Testis (tissue), 2 donors: ENCODE measurements at regions not wholly inside any gene's neighbourhood (a gene's known extent, or its start where the extent isn't known, plus 50 kb on each side); places are given as distances from the start of the nearest gene placed in this dataset.
A peak's percentile ranks its signal among the peaks of the same experiment; 100 is the strongest.

Experiments used
- DNase-seq: peaks from one replicate; pipeline ENCODE4 v3.0.0-alpha.2; 2019
- H3K27ac ChIP-seq, 2 donors: fragments of 200-600 bp; sonication (generic); one replicate each; pipeline ENCODE4 v1.5.1; 2019
- H3K27me3 ChIP-seq: fragments of 200-600 bp; sonication (generic); one replicate; pipeline ENCODE4 v1.5.1; 2019
- H3K36me3 ChIP-seq: fragments of 200-600 bp; sonication (generic); one replicate; pipeline ENCODE4 v1.5.1; 2017; ENCODE audit warnings: low read depth; ENCODE audit errors: missing control alignments
- H3K4me1 ChIP-seq: fragments of 200-600 bp; sonication (generic); one replicate; pipeline ENCODE4 v1.5.1; 2019
- H3K4me3 ChIP-seq, 2 donors: fragments of 200-600 bp; sonication (generic); one replicate each; pipeline ENCODE4 v1.5.1; 2017 to 2019
- H3K9me3 ChIP-seq: fragments of 200-600 bp; sonication (generic); one replicate; pipeline ENCODE4 v1.5.1; 2017
- CTCF ChIP-seq, 3 experiments: fragments of 450-650 bp in 2 of 3; fragments of 200-600 bp in 1 of 3; sonication (generic) in 1 of 3; IDR thresholded peaks; one replicate each; pipeline ENCODE4 v1.5.1; 2016 to 2019; ENCODE audit warnings: antibody characterized with exemption in 3 of 3, mild to moderate bottlenecking in 2 of 3, moderate library complexity in 1 of 3
- POLR2A ChIP-seq: fragments of 450-650 bp; IDR thresholded peaks from one replicate; pipeline ENCODE4 v1.6.1; 2017; ENCODE audit warnings: antibody characterized with exemption, mild to moderate bottlenecking, moderate library complexity
- WGBS, 2 donors: methylation state at CpG; one replicate each; pipeline ENCODE4 v1.1.5; 2018; 5-methylcytosine and 5-hydroxymethylcytosine counted together
- intact Hi-C: fragments of 100-400 bp; cut with DNase I; formaldehyde crosslinking; loops from one replicate; pipeline ENCODE4 v1.15.1; 2023; ENCODE audit warnings: low total_unique reads

GRCh38 chr7:57375783-57376182 is 74.2 kb upstream of the ZNF716 start:
- intact Hi-C loops = no loop called here
- no peak overlapping the region for H3K27ac ChIP-seq
- H3K27me3 ChIP-seq = no peaks in the 10 kb centered on the region
- no peaks in the 10 kb centered on the region for H3K36me3 ChIP-seq
- no peak for TF ChIP-seq CTCF (IDR thresholded peaks at IDR 0.05)
- no peak for TF ChIP-seq POLR2A
- DNase-seq = peak; percentile 93
- no peaks in the 10 kb centered on the region for H3K4me1 ChIP-seq
- no peak overlapping the region for H3K4me3 ChIP-seq
- no peaks in the 10 kb centered on the region for H3K9me3 ChIP-seq
- WGBS, 2 donors = 34 to 36% methylated on average over 2 of the region's 2 CpGs

GRCh38 chr7:57381581-57381980 is 68.4 kb upstream of the ZNF716 start:
- Histone ChIP-seq H3K27ac (no peak overlapping the region), H3K4me1 (no peaks in the 10 kb centered on the region), H3K36me3 (no peaks in the 10 kb centered on the region), H3K9me3 (no peaks in the 10 kb centered on the region), H3K27me3 (no peaks in the 10 kb centered on the region), H3K4me3 (no peak overlapping the region)
- TF ChIP-seq CTCF (IDR thresholded peaks at IDR 0.05) (no peak), POLR2A (no peak)
- intact Hi-C loops = no loop called here
- DNase-seq = no peak
- 50 to 82% methylated on average over 1 to 3 of the region's 3 CpGs for WGBS, 2 donors

- H3K36me3 ChIP-seq = no peaks in the 10 kb centered on the region
- intact Hi-C loops = no loop called here
- no peaks in the 10 kb centered on the region for H3K4me1 ChIP-seq
- no peak for TF ChIP-seq CTCF (IDR thresholded peaks at IDR 0.05)
- no peak for TF ChIP-seq POLR2A
- WGBS, 2 donors = 81 to 84% methylated on average over 5 to 9 of the region's 9 CpGs
- DNase-seq = no peak
- no peak overlapping the region for H3K4me3 ChIP-seq
- H3K27ac ChIP-seq = no peak overlapping the region
- H3K9me3 ChIP-seq = no peaks in the 10 kb centered on the region
- H3K27me3 ChIP-seq = no peaks in the 10 kb centered on the region
Measured at GRCh38 chr7:57384380-57384779, 65.6 kb upstream of the ZNF716 start.

GRCh38 chr7:57385668-57386067 is 64.3 kb upstream of the ZNF716 start:
- Histone ChIP-seq H3K27me3 (no peaks in the 10 kb centered on the region), H3K4me3 (no peak overlapping the region), H3K4me1 (no peaks in the 10 kb centered on the region), H3K9me3 (no peaks in the 10 kb centered on the region), H3K27ac (no peak overlapping the region), H3K36me3 (no peaks in the 10 kb centered on the region)
- DNase-seq = no peak
- intact Hi-C loops = no loop called here
- 83 to 89% methylated on average over 5 of the region's 5 CpGs for WGBS, 2 donors
- TF ChIP-seq CTCF (IDR thresholded peaks at IDR 0.05) = no peak
- no peak for TF ChIP-seq POLR2A

- Histone ChIP-seq H3K27ac (no peak overlapping the region), H3K36me3 (no peaks in the 10 kb centered on the region), H3K4me3 (no peak overlapping the region), H3K27me3 (no peaks in the 10 kb centered on the region), H3K4me1 (no peaks in the 10 kb centered on the region), H3K9me3 (no peaks in the 10 kb centered on the region)
- no peak for TF ChIP-seq CTCF (IDR thresholded peaks at IDR 0.05)
- no peak for TF ChIP-seq POLR2A
- DNase-seq = no peak
- intact Hi-C loops = no loop called here
- 79 to 91% methylated on average over 7 of the region's 7 CpGs for WGBS, 2 donors
Measured at GRCh38 chr7:57388761-57389160, 61.2 kb upstream of the ZNF716 start.
